ENCODE measurements at regions not wholly inside any gene's neighbourhood (a gene's known extent, or its start where the extent isn't known, plus 50 kb on each side); places are given as distances from the start of the nearest gene placed in this dataset.

DNA sequence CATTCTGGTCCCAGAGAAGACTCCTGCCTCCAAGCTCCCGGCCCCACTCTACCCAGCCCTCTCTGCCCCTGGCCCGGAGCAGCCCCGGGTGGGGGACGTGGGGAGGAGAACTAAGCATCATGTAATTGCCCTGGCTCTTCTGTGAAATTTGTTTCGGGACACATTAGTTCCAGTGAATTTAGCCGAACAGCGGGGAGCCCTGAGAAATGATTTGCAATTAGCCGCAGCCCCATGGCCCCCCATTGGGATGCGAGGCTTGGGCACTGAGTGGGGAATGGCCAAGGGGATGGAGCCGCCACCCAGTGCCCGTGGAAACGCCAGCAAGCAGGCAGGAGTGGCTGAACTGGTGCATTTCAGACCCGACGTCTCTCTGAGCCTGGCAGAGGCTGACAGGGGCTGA is 173.9 kb upstream of the LHX5 start:
- Mint-ChIP-seq H3K36me3 (no peaks in the 10 kb centered on the region), H3K9me3 (no peaks in the 10 kb centered on the region), H3K27ac (no peak overlapping the region), H3K4me1 (no peaks in the 10 kb centered on the region), H3K4me3 (no peak overlapping the region), H3K27me3 (peaks cover 36% of the 10 kb centered on the region)
- ATAC-seq (ENCODE audit: low read depth): no peak
- no peak for DNase-seq (ENCODE audit: low spot score in 2 of 2)

DNA sequence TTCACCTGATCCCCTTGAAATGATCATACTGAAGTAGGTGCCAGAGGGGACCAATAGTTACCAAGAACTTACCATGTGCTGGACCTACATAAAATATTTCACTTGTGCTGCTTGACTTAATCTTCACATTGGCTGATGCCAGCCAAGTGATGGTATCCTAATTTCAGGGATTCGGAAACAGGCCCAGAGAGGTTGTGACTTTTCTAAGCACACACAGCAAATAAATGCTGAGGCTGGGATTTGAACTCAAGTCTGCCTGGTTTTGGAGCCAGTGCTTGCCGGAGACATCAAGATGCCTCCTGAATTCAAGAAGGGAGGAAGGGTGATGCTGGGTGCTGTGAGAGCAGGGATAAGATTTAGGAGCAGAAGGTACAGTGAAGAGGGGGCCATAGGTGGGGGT is 173.5 kb upstream of the LHX5 start:
- Mint-ChIP-seq H3K9me3 (no peaks in the 10 kb centered on the region), H3K4me1 (no peaks in the 10 kb centered on the region), H3K36me3 (no peaks in the 10 kb centered on the region), H3K4me3 (no peak overlapping the region), H3K27ac (no peak overlapping the region), H3K27me3 (peaks cover 36% of the 10 kb centered on the region)
- DNase-seq (ENCODE audit: low spot score in 2 of 2) (no peak), ATAC-seq (ENCODE audit: low read depth) (no peak)

DNA sequence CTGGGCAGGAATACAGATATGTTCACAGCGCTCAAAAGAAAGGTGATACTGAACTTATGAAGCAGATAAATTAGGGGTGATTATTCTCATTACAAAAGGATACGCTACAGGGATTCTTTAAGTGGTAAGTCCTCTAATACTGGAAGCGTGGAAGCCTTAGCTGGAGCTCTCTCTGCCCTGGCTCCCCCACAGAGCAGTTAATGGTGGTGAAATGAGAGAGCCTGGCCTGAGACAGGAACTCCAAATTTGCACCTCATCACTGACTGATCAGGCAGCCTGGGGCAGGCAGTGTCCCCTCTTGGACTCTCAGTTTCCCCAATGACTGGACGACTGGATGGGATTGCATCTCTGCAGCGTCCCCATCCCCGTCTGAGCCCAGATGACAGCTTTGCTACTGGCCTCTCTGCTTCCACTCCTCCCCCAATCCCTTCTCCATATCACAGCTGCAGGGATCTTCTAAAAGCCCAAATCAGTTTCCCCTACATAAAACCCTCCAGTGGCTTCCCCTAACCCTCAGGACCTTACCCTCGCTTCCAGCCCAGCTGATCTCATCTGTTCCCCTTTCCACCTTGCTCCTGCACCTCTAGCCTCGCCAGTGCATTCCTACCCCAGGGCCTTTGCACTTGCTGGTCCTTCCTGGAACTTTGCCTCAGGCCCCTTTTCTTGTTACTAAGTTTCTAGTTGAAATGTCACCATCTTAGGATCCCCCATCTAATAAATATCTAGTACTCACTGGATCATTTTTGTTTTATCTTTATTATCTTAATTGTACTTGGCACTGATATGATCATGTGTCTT is 171.7 kb upstream of the LHX5 start:
- Mint-ChIP-seq H3K27ac (no peak overlapping the region), H3K4me3 (no peak overlapping the region), H3K9me3 (peaks cover 5% of the 10 kb centered on the region), H3K36me3 (no peaks in the 10 kb centered on the region), H3K27me3 (peaks cover 33% of the 10 kb centered on the region), H3K4me1 (peaks cover 3% of the 10 kb centered on the region)
- no peak for DNase-seq (ENCODE audit: low spot score in 2 of 2)
- ATAC-seq (ENCODE audit: low read depth): no peak

DNA sequence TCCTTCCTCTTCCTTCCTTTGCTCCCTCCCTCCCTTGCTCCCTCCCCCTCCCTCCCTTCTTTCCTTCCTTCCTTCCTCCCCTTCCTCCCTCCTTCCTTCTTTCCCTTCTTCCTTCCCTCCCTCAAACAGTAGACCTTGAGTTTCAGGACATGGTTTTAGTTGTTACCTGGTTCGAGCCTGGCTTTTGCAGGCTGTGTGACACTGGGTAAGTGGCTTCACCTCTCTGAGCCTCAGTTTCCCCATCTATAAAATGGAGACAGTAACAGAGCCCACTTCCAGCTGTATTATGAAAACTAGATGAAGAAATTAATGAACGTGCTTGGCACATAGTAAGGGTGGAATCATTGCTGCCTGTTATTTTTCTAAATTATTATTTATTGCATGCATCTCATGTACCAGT is 171.0 kb upstream of the LHX5 start:
- no peaks in the 10 kb centered on the region for H3K36me3 Mint-ChIP-seq
- no peak for ATAC-seq (ENCODE audit: low read depth)
- peaks cover 5% of the 10 kb centered on the region for H3K9me3 Mint-ChIP-seq
- no peak overlapping the region for H3K4me3 Mint-ChIP-seq
- H3K27me3 Mint-ChIP-seq: peaks cover 33% of the 10 kb centered on the region
- H3K27ac Mint-ChIP-seq: no peak overlapping the region
- DNase-seq (ENCODE audit: low spot score in 2 of 2): no peak
- peaks cover 3% of the 10 kb centered on the region for H3K4me1 Mint-ChIP-seq

DNA sequence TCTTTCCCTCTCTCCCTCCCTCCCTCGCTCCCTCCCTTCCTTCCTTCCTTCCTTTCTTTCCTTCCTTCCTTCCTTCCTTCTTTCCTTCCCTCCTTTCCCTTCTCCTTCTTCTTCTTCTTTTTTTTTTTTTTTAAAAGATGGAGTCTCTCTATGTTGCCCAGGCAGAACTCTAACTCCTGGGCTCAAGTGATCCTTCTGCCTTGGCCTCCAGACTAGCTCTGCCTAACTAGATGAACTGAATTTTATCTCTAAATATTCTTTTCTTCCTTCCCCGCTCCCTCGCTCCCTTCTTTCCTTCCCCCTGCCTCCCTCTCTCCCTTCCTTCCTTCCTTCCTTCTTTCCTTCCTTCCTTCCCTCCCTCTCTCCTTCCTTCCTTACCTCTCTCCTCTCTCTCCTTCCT is 170.5 kb upstream of the LHX5 start:
- DNase-seq (ENCODE audit: low spot score in 2 of 2) (no peak), ATAC-seq (ENCODE audit: low read depth) (no peak)
- Mint-ChIP-seq H3K4me1 (peaks cover 3% of the 10 kb centered on the region), H3K36me3 (no peaks in the 10 kb centered on the region), H3K27ac (no peak overlapping the region), H3K27me3 (peaks cover 33% of the 10 kb centered on the region), H3K9me3 (peaks cover 5% of the 10 kb centered on the region), H3K4me3 (no peak overlapping the region)

DNA sequence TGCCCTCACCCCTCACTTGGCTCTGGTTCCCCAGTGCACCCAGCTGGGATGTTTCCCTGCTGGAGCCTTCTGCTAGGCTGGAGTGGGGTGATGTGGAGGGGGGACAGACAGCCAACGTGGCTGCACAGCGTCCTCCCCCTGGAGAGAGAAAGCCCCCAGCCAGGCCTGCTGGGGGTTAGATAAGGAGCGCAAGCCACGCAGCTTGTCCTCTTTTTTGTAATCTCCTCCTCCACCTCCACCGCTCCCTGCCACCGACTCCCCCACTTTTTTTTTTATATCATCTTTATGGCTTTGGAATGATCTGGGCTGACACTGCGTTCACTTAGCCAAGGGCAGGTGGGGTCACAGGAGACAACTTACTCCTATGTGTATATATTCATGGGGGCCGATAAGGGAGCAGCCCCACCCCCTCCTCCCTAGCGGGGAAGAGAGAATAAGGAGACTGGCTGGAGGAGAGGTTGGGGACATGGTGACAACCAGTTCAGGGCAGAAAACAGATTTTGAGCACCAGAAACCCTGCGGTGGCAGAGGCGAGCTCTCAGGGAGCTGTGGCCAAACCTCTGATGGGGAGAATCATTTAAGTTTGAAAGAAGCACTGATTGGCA is 169.9 kb upstream of the LHX5 start:
- peaks cover 5% of the 10 kb centered on the region for H3K9me3 Mint-ChIP-seq
- no peak for ATAC-seq (ENCODE audit: low read depth)
- H3K36me3 Mint-ChIP-seq: no peaks in the 10 kb centered on the region
- no peak for DNase-seq (ENCODE audit: low spot score in 2 of 2)
- peaks cover 28% of the 10 kb centered on the region for H3K27me3 Mint-ChIP-seq
- H3K4me3 Mint-ChIP-seq: no peak overlapping the region
- H3K27ac Mint-ChIP-seq: no peak overlapping the region
- H3K4me1 Mint-ChIP-seq: peaks cover 3% of the 10 kb centered on the region

DNA sequence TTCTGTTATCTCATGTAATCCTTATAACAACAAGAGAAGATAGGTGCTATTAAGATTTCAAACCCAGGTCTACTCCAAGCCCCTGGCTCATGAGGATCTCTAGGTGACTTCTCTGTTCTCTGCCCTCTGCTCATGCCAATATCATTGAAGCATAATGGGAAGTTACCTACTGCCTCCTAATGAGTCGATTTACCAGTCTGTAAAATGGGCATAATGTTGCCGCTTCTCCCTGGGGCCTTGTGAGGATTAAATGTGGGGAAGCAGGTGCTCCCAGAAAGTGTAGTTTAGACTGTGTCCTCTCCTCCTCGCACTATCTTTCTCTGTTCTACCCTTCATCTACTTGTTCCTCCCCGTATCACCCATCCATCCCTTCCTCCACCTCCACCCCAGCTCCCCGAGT is 169.2 kb upstream of the LHX5 start:
- Mint-ChIP-seq H3K27ac (no peak overlapping the region), H3K27me3 (peaks cover 27% of the 10 kb centered on the region), H3K9me3 (peaks cover 5% of the 10 kb centered on the region), H3K4me1 (peaks cover 3% of the 10 kb centered on the region), H3K36me3 (no peaks in the 10 kb centered on the region), H3K4me3 (no peak overlapping the region)
- ATAC-seq (ENCODE audit: low read depth): no peak
- no peak for DNase-seq (ENCODE audit: low spot score in 2 of 2)

DNA sequence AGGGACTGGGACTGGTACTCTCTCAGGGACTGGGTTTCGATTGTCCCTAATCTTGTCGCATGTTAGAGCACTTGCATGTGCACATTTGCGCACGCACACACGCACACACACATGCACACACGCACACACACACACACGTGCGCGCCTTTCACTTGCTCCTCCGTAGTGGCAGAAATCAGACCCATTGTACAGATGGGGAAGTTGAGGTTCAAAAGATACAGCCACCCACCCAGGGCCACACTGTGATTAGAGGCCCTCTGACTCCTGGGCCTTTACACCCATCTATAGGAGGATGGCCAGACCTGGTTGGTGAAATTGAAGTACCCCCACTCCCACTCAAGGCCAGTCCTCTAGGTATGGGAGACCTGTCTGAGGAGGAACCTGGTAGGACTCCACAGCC is 167.8 kb upstream of the LHX5 start:
- DNase-seq (ENCODE audit: low spot score in 2 of 2) (no peak), ATAC-seq (ENCODE audit: low read depth) (no peak)
- Mint-ChIP-seq H3K36me3 (no peaks in the 10 kb centered on the region), H3K4me1 (peaks cover 3% of the 10 kb centered on the region), H3K27ac (no peak overlapping the region), H3K4me3 (no peak overlapping the region), H3K9me3 (peaks cover 5% of the 10 kb centered on the region), H3K27me3 (peaks cover 22% of the 10 kb centered on the region)

DNA sequence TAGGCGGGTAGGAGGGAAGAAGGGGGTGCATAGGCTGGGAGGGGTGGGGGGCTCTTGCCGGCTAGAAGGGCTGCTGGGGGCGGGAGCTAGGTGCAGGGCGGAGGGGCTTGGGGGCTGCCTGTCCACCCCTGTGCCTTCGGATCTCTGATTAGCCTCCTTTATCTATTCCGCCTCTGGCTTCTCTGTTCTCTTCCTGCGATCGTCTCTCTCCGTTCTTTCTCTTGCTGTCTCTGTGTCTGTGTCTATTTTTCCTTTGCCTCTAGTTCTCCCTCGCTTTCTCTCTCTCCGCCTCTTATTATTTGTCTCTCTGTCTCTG is 166.7 kb upstream of the LHX5 start:
- H3K27ac Mint-ChIP-seq: no peak overlapping the region
- peaks cover 16% of the 10 kb centered on the region for H3K27me3 Mint-ChIP-seq
- peaks cover 5% of the 10 kb centered on the region for H3K9me3 Mint-ChIP-seq
- ATAC-seq (ENCODE audit: low read depth) (no peak), DNase-seq (ENCODE audit: low spot score in 2 of 2) (no peak)
- H3K36me3 Mint-ChIP-seq: no peaks in the 10 kb centered on the region
- no peak overlapping the region for H3K4me3 Mint-ChIP-seq
- H3K4me1 Mint-ChIP-seq: peaks cover 3% of the 10 kb centered on the region

DNA sequence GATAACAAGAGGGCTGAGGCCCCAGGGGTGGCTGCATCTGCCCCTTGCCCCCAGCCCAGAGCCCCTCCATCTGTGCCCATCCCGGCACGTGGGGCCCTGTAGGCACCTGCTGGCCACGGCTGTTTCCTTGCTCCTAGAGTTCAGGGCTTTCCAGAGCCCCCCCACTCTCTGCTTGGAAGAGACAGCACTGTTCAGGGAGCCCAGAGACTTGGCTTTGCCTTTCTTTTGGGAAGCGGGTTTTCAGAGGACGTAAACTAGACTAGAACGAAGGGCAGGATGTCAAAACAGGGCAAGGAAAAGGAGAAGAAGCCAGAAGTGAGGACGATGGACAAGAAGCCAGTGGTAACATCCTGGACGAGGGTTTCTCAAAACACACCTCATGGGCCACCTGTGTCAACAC is 163.3 kb upstream of the LHX5 start:
- peaks cover 6% of the 10 kb centered on the region for H3K27me3 Mint-ChIP-seq
- ATAC-seq (ENCODE audit: low read depth): no peak
- no peak overlapping the region for H3K4me3 Mint-ChIP-seq
- no peak overlapping the region for H3K27ac Mint-ChIP-seq
- DNase-seq (ENCODE audit: low spot score in 2 of 2): no peak
- peaks cover 9% of the 10 kb centered on the region for H3K9me3 Mint-ChIP-seq
- no peaks in the 10 kb centered on the region for H3K36me3 Mint-ChIP-seq
- H3K4me1 Mint-ChIP-seq: peaks cover 3% of the 10 kb centered on the region

DNA sequence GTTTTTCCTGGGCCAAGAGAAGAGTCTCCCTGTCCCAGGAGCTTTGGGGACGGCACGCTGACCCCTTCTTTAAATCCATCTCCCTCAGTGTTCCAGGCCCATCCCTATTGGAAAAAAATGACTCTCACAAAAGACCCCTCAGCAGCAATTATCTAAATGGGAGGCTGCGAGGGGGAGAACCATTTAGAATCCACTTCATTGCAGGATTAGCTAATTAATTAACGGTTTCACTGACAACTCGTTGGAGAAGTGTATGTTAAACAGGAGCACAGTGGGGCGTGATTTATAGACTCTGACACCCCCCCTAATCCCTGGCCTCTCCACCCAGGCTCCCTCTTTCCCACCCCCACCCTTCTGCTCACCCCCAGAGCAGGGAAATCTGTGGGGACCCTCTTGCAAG is 162.8 kb upstream of the LHX5 start:
- Mint-ChIP-seq H3K9me3 (peaks cover 11% of the 10 kb centered on the region), H3K4me3 (no peak overlapping the region), H3K27ac (no peak overlapping the region)

DNA sequence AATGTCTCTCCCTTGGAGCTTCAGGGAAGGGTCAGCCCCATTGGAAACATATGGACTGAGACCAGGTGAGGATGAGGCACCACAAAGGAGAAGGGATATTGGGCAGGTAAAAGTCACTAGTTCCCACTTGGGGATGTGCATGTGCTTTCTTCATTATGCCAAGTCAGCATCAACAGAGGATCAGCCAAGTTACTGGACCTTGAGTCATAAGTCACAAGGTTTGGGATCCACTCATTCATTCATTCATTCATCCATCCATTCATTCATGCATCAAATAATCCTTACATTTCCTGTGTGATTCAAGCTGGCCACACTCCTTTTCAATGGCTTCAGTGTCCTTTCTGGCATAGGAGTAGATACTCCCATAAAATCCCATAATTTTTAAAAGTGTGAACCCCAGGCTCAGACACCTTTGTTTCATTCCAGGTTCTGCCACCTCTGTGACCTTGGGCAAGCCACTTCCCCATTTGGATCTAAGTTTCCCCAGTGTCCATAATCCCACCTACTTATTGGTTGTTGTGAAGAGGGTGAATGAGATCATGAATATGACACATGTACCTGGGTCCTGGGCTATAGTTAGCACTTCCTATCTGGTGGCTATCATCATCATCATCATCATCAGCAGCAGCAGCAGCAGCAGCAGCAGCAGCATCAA is 162.1 kb upstream of the LHX5 start:
- H3K27me3 Mint-ChIP-seq: peaks cover 3% of the 10 kb centered on the region
- H3K27ac Mint-ChIP-seq: no peak overlapping the region
- H3K4me3 Mint-ChIP-seq: no peak overlapping the region

More for the DNA sequence above, 162.8 kb upstream of the LHX5 start:
- no peak for DNase-seq (ENCODE audit: low spot score in 2 of 2)
- Mint-ChIP-seq H3K27me3 (peaks cover 6% of the 10 kb centered on the region), H3K36me3 (no peaks in the 10 kb centered on the region), H3K4me1 (peaks cover 3% of the 10 kb centered on the region)
- no peak for ATAC-seq (ENCODE audit: low read depth)

DNA sequence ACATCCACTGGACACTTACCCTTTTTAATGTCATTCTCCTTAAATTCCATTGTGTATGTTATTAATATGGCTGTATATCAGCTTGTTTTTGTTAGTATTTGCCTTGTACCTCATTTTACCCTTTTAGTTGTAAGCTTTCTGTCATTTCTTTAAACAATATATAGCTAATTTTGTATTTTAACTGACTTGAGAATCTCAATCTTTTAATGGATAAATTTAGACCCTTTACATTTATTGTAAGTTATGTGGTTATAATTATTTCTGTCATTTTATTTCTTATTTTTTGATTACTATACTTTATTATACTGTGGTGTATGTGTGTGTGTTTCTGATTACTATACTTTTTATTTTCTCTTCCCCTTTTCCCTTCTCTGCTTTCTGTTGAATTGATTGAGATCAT is 159.0 kb upstream of the LHX5 start:
- no peak overlapping the region for H3K4me3 Mint-ChIP-seq
- H3K27ac Mint-ChIP-seq: no peak overlapping the region
- H3K9me3 Mint-ChIP-seq: peaks cover 14% of the 10 kb centered on the region
- H3K27me3 Mint-ChIP-seq: peaks cover 2% of the 10 kb centered on the region
- H3K4me1 Mint-ChIP-seq: no peaks in the 10 kb centered on the region
- ATAC-seq (ENCODE audit: low read depth): no peak
- no peak for DNase-seq (ENCODE audit: low spot score in 2 of 2)
- H3K36me3 Mint-ChIP-seq: no peaks in the 10 kb centered on the region

More for the DNA sequence above, 162.1 kb upstream of the LHX5 start:
- Mint-ChIP-seq H3K4me1 (peaks cover 3% of the 10 kb centered on the region), H3K36me3 (no peaks in the 10 kb centered on the region), H3K9me3 (peaks cover 12% of the 10 kb centered on the region)
- DNase-seq (ENCODE audit: low spot score in 2 of 2) (no peak), ATAC-seq (ENCODE audit: low read depth) (no peak)

DNA sequence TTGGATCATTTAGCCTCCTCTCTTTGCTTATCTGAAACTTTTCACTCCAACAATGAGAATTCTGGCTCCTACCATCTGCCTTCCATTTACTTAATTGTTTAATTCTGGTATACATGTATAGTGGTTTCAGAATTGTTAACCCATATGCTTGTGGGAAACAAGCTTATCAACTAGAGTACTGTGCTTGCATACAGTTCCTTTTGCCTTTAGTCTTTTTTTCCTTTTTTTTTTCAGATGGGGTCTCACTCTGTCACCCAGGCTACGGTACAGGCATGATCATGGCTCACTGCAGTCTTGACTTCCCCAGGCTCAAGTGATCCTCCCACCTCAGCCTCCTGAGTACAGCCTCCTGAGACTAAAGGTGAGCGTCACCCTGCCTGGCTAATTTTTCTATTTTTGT is 153.8 kb upstream of the LHX5 start:
- Mint-ChIP-seq H3K27ac (no peak overlapping the region), H3K36me3 (no peaks in the 10 kb centered on the region), H3K4me3 (no peak overlapping the region), H3K4me1 (no peaks in the 10 kb centered on the region), H3K9me3 (peaks cover 16% of the 10 kb centered on the region), H3K27me3 (peaks cover 5% of the 10 kb centered on the region)
- DNase-seq (ENCODE audit: low spot score in 2 of 2) (no peak), ATAC-seq (ENCODE audit: low read depth) (no peak)
